GM21786 (cell line): ENCODE measurements at regions not wholly inside any gene's neighbourhood (a gene's known extent, or its start where the extent isn't known, plus 50 kb on each side); places are given as distances from the start of the nearest gene placed in this dataset.
"Not testable (repeated sequence)": the region's sequence is repeated elsewhere in the genome, so short reads cannot be mapped to it uniquely, and the experiment has no call there.

Source experiments
- ATAC-seq: cut with Tn5 transposase; IDR thresholded peaks from one replicate; pipeline ENCODE4 v1.9.1; 2021; ENCODE audit not compliant: unreplicated experiment

- ATAC-seq = no peak
Measured at GRCh38 chrX:101823236-101823635, 108.6 kb downstream of the ZMAT1 start.

- ATAC-seq = not testable (repeated sequence)
Measured at GRCh38 chrX:101817739-101818138, 114.1 kb downstream of the ZMAT1 start.

GRCh38 chrX:101813200-101813599, 118.6 kb downstream of the ZMAT1 start:
- ATAC-seq = no peak

GRCh38 chrX:101803451-101803850, 128.4 kb downstream of the ZMAT1 start:
- ATAC-seq = no peak

- peak; percentile 99 for ATAC-seq
Measured at GRCh38 chrX:101799387-101799786, 132.4 kb downstream of the ZMAT1 start.

- no peak for ATAC-seq
Measured at GRCh38 chrX:101787934-101788333, 128.3 kb upstream of the ARMCX2 start.

- no peak for ATAC-seq
Measured at GRCh38 chrX:101785142-101785541, 125.5 kb upstream of the ARMCX2 start.

- ATAC-seq = not testable (repeated sequence)
Measured at GRCh38 chrX:101780421-101780820, 120.8 kb upstream of the ARMCX2 start.

- peak; percentile 99 for ATAC-seq
Measured at GRCh38 chrX:101774340-101774739, 114.7 kb upstream of the ARMCX2 start.

GRCh38 chrX:101764538-101764937, 104.9 kb upstream of the ARMCX2 start:
- ATAC-seq = no peak

- ATAC-seq = peak; percentile 85
Measured at GRCh38 chrX:101759000-101759399, 99.3 kb upstream of the ARMCX2 start.

GRCh38 chrX:101750744-101751143, 91.1 kb upstream of the ARMCX2 start:
- no peak for ATAC-seq

- ATAC-seq = no peak
Measured at GRCh38 chrX:101749436-101749835, 89.8 kb upstream of the ARMCX2 start.

GRCh38 chrX:101745046-101745445, 85.4 kb upstream of the ARMCX2 start:
- ATAC-seq = no peak

GRCh38 chrX:101744085-101744484, 84.4 kb upstream of the ARMCX2 start:
- ATAC-seq = no peak

GRCh38 chrX:101740642-101741041, 81.0 kb upstream of the ARMCX2 start:
- no peak for ATAC-seq

- not testable (repeated sequence) for ATAC-seq
Measured at GRCh38 chrX:101738867-101739266, 79.2 kb upstream of the ARMCX2 start.

GRCh38 chrX:101738411-101738810, 78.8 kb upstream of the ARMCX2 start:
- ATAC-seq = not testable (repeated sequence)

GRCh38 chrX:101736651-101737050, 77.0 kb upstream of the ARMCX2 start:
- ATAC-seq = no peak

GRCh38 chrX:101732870-101733269, 73.2 kb upstream of the ARMCX2 start:
- no peak for ATAC-seq

- no peak for ATAC-seq
Measured at GRCh38 chrX:101729986-101730385, 70.3 kb upstream of the ARMCX2 start.
